HG02610 (cell line): ENCODE measurements at regions not wholly inside any gene's neighbourhood (a gene's known extent, or its start where the extent isn't known, plus 50 kb on each side); places are given as distances from the start of the nearest gene placed in this dataset.

Experiments used
- ATAC-seq: cut with Tn5 transposase; IDR thresholded peaks from one replicate; pipeline ENCODE4 v1.9.1; 2021; ENCODE audit warnings: mild to moderate bottlenecking, moderate library complexity; ENCODE audit not compliant: unreplicated experiment

GRCh38 chr6:14063756-14064155, 53.8 kb upstream of the CD83 start:
- ATAC-seq = no peak

- ATAC-seq = no peak
These were observed 52.2 kb upstream of the CD83 start for GRCh38 chr6:14065350-14065749.

- ATAC-seq = peak; percentile 41
These were observed 50.7 kb upstream of the CD83 start for GRCh38 chr6:14066782-14067406.

- no peak for ATAC-seq
These were observed 49.9 kb upstream of the CD83 start for GRCh38 chr6:14067656-14068055.
